M059J (cell line): ENCODE measurements at regions not wholly inside any gene's neighbourhood (a gene's known extent, or its start where the extent isn't known, plus 50 kb on each side); places are given as distances from the start of the nearest gene placed in this dataset.
"Not testable (repeated sequence)": the region's sequence is repeated elsewhere in the genome, so short reads cannot be mapped to it uniquely, and the experiment has no call there.

Source experiments
- DNase-seq: peaks from one replicate; pipeline ENCODE4 v3.0.0-alpha.2; 2012; ENCODE audit warnings: low read depth

DNA sequence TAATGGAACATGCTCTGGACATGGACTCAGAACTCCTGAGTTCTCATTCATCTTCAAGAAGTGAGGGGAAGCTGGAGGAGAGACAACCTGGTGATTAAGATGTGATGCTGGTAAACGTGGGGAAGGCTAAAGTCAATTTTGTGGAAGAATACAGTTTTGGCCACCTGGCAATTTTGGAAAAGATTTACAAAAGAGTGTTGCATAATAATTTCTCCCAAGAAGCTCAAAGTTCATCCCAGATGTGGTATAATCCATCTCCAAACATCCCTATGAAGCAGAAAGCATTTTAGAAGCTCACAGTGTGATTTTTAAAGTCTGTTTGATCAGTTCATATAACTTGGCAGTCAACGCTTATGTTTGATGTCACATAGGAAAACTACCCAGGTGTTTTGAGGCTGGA lies 208.7 kb downstream of the LMX1A start:
- no peak for DNase-seq

DNA sequence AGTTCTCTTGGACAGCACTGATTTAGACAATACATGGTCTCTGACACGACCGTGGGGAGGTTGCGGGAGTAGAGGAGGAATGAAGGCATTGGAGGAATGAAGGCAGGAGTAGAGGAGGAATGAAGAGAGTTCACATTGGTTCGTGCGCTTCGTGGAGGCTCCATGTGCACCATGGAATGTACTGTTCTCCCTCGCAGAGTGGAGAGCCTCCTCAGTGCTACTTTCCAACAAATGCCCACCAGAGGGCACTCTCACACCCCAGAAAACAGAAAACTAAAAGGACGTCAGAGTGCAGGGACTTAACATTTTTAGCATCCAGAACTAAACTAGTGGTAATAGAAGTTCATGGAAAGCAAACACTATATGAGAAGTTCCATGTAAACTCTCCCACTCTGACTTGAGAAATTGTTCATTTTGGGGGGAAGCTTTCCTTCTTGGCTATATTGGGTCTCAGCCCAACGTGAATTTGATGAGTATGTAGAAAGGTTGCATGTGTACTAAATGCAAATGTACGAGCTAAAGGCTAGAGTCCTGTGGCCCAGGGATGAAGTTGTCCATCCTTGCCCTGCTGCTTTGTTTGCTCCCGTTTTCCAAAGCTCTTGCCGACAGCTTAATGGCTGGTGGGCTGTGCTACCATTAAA lies 211.6 kb downstream of the LMX1A start:
- peak; percentile 50 for DNase-seq

DNA sequence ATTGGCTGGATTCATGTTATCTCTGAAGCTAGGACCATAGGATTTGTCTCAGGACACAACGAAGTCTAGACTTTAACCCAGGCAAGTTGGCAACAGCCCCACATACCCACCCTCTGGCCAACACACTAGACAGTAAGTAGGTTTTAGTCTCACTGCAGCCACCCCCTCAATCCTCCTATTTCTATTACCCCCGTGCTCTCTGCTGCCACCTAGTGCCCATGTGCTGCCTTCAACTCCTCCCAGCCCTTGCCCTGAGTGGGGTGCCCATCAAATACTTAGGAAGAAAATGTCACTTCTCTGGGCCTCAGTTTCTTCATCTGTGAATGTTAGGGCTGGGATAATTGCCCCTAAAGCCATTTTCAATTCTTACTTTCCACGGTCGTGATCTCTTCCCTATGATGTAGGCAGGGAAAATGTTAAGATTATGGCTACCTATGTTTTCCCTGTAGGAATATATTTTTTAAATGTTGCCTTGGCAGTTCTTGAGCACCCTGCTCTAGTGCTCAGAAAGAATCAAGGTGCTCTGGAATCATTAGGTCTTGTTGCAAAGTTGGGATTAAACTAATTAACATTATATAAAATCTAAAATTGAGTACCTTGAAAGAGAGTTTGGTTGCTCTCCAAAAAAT lies 213.0 kb downstream of the LMX1A start:
- no peak for DNase-seq

DNA sequence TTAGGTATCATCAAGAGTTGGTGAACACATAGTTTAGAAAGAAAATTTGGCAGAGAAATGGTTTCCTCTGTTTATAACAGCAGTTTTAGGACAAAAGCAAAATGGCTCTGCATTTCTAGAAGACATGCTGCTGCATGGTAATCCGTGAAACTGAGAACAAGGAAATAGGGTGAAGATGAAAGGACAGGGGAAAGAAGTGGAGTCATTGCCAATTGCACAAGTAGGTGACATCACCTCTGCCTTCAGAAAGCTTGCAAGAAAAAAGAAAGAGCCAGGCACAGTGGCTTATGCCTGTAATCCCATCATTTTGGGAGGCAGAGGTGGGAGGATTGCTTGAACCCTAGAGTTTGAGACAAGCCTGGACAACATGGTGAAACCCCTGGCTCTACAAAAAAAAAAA lies 217.6 kb downstream of the LMX1A start:
- no peak for DNase-seq

DNA sequence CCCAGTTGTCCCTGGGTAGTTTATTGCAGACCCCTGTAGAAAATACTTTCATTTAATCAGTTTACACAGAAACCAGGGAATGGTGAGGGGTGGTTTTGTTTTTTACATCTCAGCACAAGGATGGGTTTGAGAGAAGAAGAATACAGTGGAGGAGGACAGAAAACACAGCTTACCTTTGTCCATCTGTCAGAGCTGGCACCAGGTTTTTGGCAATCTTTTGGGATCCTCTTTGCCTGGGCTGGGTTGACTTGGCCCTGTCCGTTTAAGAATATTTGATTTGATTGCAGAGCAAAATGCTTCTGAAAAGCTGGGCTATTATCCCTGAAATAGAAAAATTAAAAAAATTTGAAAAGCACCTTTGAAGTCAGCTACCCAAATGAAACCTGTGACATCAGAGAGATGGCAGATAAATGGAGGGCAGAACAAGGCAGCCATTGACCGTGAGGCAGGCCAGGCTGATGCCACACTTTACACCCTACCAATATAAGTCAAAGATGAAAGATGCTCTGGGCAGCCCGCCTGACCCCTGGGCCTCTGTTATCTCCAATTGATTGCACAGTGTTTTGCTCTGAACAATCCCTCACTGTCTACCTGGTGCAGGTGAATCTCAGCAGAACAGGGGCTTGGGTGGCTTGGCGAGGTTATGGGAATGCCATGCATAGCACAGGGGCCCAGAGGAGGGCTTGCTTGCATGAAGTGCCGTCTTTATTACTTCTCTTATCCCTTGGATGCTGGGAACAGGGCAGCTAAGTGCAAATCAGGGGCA lies 218.8 kb downstream of the LMX1A start:
- DNase-seq, result no peak

DNA sequence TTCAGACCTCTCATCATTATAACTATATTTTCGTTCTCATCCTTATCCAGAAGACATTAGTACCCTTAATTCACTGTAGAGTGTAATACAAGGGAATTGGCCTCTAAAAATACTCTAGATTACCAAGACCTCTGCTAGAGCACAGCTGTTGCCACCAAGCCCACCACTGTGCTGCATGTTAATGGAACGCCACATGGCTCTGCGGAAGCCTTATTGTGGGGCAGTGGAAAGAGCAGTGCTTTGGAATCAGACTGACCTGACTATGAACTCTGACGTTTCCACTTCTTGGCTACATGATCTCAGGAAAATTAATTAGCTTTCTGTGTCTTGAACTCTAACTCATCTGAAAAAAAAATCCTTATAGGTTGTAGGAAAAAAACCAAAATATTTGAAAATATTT lies 222.1 kb downstream of the LMX1A start:
- DNase-seq, result no peak

DNA sequence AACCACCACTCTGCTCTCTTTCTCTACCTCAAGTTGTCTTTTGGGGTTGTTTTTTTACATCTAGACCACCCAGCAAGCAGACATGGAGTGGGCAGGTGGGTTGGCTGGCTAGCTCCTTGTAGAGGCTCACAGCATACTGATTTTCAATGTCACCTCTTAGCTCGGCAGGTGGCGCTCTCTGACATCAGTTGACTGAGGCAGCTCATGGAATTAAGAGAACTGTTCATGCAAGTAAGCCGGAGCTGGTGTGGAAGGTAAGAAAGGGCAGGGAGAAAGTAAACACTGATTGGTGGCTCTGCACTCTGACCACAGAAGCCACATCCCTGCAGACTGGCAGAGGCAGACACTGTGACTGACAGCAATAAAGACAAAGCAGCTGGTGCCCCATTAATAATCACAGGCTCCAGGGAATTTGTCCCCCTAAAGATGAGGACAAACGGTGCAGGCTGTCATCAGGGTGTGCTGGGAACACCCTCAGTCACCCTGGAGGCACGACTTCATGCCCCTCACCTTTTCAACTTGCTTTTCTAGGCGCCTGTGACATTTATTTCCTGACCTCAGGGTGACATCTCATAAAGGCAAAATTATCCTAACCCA lies 226.8 kb downstream of the LMX1A start:
- DNase-seq, result peak; percentile 54

DNA sequence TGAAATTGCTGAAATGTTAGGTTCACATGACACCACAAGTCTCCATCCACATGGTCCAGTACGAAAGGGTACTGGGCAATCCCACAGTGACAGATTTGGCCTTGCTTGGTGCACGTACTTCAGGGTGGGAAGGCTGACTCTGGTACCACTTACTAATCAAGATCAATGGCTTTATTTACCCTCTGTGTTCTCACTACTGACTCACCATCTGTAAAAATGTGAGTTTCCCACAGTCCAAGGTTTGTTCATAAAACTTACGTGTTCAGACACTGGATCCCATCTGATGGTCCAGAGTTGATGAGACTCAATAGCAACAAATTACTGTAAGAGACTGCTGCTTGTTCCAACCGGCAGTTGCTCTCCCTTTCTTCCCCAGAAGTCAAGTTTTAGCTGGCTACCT lies 231.7 kb downstream of the LMX1A start:
- no peak for DNase-seq

DNA sequence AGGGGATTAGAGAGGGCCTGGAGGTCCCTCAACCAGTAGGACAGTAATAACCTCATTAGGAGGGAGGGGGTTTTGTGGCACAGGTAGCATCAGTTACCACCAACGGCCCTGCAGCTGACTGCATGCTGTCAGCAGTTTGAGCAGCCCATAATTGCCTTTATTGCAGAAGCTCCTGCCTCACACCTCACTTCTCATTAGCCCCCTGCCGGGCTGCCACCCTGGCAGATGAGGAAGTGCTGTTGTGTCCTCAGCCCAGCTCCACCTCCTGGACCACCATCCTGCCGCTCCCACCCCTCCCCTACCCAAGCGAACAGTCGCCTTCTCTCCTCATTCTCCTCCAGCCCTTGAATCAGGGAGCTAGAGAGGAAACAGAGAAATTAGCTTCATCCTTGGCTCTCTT lies 237.4 kb downstream of the LMX1A start:
- DNase-seq, result no peak

DNA sequence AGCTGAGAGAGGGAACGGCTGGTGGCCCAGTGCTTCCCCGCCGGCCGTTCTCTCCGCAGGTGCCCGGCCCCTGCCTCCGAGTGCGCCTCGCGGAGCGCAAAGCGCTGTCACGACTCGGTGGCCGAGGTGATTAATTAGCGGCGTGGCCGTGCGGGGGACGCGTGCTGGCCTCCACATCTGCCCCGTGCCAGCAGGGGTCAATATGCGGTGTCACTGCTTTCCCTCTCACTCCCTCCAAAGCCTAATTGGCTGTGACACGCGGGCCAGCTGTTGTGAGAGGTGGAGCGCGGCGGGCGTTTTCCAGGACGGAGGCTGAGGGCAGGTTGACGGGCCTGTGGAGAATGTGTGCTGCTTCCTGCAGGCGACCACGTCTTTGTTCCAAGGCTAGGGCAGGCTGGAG lies 239.0 kb downstream of the LMX1A start:
- peak; percentile 7 for DNase-seq

DNA sequence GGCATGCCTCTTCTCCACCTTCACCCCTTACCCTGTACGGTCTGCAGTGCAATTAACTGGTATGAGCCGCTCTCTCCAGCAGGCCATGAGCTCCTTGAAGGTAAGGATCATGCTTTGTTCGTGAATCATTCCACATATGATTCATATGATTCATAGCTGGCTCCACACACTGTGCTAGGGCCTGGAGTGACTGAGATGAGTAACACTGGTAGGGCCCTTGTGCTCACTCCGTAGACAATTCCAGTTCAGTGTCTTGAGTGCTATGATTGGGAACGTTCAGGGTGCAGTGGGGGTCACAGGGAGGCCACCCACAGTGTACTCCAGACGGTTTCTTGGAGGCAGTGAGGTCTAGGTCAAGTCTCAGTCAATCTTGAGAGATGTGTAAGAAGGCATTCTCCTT lies 239.8 kb downstream of the LMX1A start:
- peak; percentile 87 for DNase-seq

DNA sequence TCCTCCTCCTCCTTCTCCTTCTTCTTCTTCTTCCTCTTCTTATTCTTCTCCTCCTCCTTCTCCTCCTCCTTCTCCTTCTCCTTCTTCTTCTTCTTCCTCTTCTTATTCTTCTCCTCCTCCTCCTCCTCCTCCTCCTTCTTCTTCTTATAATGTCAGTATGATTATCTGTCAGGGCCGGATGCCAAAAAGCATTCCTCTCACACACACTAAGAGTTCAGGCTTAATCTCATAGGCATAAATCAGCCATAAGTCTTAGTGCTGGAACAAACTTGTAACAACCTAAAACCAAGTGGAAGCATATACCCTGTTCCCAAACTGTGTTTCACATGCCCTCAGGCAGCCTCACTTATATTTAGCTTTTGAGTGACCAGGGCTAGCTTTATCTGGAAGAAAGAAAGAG lies 240.3 kb downstream of the LMX1A start:
- peak; percentile 5 for DNase-seq

DNA sequence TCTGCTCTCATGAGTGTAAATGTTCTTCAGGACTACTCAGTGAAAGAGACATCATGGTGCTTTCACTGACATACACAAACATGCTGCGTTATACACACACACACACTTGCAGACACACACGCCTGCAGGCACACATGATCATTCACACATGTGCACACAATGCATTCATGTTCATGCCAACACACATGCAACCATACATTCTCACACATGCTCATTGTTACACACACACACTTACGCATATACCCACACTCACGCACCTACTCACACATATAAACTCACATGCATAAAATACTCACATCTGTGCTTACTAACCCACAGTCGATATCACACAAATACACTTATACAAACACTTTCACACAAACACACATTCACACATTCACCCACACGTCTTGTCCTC lies 241.6 kb downstream of the LMX1A start:
- DNase-seq, result no peak

DNA sequence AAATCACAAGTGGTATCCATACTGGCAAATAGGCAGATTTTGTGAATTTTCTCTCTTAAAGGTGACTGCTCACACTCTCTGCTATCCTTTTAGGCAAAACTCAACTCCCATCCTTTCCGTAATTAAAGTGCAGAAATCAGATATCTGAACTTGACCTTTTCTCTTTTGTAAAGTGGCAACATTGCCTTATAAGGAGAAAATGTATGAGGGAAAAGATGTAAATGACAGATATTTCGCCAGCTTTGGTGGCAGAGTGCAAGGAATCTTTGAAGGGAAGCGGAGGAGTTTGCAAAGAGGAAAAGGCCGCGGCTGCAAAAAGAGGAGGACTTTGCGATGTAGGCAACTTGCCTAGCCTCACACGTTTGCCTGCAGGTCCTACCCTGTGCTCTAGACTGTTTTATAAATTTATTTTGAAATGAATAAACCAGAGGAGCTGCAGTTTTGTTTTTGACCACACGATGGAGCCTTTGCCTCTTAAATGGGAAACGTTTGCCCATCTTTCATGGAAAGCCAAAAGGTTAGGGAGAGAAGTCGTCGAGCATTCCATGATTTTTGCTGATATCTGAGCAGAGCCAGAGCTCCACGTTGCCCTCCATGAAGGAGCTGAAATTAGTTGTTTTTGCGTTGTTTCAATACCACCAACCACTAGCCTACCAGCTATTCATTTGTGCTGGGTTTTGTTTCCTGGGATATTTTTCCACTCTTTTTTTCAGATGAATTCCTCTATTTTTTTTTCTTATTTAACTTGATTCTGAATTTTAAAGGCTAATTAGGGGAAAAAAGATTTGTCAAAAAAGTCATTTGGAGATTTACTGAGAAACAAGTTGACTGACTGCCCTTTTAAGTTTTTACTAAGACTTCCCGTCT lies 242.3 kb downstream of the LMX1A start:
- DNase-seq, result peak; percentile 43

DNA sequence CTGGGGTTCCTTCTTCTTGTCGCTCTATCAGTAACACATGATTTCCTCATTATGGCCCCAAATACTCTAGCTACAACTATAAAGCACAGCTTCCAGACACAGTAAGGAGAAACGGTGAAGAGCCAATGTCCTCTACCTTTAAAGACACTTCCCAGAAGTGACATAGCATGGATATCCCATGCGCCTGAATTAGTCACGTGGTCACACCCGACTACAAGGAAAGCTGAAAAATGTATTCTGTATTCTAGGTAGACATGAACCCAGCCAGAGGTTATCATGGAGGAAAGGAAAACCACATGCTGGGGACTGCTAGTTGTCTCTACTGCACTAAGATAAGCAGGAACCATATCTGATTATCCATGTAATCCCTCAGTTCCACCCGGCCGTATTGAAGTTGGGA lies 244.3 kb downstream of the LMX1A start:
- DNase-seq, result no peak

DNA sequence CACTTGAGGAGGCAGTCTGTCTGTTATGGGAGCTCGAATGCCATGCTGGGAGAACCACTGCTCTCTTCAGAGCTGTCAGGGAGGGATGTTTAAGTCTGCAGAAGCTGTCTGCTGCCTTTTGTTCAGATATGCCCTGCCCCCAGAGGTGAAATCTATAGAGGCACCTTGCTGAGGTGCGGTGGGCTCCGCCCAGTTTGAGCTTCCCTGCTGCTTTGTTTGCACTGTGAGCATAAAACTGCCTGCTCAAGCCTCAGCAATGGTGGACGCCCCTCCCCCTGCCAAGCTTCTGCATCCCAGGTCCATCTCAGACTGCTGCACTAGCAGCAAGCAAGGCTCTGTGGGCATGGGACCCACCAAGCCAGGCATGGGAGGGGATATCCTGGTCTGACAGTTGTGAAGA lies 247.5 kb downstream of the LMX1A start:
- DNase-seq, result no peak

DNA sequence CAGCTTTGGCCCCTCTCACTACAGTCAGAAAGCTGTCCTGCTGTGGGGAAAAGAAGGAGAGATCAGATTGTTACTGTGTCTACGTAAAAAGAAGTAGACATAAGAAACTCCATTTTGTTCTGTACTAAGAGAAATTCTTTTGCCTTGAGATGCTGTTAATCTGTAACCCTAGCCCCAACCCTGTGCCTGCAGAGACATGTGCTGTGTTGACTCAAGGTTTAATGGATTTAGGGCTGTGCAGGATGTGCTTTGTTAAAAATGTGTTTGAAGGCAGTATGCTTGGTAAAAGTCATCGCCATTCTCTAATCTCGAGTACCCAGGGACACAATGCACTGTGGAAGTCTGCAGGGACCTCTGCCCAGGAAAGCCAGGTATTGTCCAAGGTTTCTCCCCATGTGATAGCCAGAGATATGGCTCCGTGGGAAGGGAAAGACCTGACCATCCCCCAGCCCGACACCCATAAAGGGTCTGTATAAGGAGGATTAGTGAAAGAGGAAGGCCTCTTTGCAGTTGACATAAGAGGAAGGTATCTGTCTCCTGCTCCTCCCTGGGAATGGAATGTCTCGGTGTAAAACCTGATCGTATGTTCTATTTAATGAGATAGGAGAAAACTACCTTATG lies 263.9 kb downstream of the LMX1A start:
- DNase-seq, result not testable (repeated sequence)

DNA sequence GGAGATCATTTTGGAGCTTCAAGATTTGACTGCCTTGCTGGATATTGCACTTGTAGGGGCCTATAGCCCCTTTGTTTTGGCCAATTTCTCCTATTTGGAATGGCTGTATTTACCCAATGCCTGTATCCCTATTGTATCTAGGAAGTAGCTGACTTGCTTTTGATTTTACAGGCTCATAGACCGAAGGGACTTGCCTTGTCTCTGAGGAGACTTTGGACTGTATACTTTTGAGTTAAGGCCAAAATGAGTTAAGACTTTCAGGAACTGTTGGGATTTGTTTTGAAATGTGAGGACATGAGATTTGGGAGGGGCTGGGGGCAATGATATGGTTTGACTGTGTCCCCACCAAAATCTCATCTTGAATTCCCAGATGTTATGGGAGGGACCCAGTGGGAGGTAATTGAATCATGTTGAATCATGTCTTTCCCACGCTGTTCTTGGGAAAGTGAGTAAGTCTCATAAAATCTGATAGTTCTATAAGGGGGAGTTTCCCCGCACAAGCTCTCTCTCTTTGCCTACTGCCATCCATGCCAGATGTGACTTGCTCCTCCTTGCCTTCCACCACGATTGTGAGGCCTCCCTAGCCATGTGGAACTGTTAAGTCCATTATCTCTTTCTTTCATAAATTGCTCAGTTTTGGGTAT lies 276.1 kb downstream of the LMX1A start:
- no peak for DNase-seq

DNA sequence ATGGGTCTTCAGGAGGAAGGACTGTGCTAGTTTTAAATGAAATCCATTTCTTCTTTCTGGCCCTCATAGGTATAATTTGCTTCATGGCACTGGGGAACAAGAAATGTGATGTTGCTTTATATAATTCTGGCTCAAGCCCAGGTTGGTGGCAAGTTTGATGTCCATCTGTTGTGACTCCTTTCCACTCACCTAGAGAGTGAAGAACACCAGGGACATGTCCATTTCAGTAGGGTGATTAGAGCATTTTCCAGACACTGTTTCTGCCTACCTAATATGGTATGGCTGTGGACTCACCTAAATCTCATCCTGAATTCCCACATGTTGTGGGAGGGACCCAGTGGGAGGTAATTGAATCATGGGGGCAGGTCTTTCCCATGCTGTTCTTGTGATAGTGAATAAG lies 278.1 kb downstream of the LMX1A start:
- no peak for DNase-seq

DNA sequence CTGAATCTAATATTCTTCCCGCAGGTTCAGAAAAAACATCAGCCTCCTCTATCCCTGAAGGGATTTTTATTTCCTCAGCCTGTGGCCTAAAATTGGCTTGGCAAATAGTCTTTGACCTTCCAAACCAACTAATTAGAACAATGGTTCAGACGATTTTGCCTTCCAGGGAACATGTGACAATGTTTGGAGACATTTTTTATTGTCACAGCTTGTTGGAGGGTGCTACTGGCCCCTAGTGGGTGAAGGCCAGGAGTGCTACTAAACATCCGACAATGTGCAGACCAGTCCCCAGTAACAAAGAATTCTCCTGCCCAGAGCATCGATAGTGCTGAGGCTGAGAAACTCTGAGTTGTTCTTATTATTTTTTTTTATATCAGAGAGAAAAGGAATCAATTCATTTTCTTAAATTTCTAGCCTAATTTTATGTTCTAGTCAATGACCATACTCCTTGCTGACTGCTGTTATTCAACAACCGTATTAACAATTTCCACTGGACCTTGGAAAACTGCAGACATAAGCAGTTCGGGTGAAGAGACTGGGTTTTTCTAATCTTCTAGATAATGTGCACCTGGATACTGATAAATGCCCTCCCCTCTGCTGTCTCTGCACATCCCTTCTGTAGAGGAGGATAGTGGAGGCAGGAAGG lies 280.7 kb downstream of the LMX1A start:
- peak; percentile 18 for DNase-seq
